Neural progenitor cell (in vitro differentiated cells): ENCODE measurements at regions not wholly inside any gene's neighbourhood (a gene's known extent, or its start where the extent isn't known, plus 50 kb on each side); places are given as distances from the start of the nearest gene placed in this dataset.

Source experiments
- CTCF ChIP-seq: fragments of 200-600 bp; sonication (generic); IDR thresholded peaks from 2 replicates; pipeline ENCODE4 v1.5.1; 2017; ENCODE audit warnings: antibody characterized with exemption, mild to moderate bottlenecking
- EZH2 ChIP-seq: fragments of 200-600 bp; sonication (generic); IDR thresholded peaks from 2 replicates; pipeline ENCODE4 v1.6.1; 2017; ENCODE audit warnings: antibody characterized with exemption, mild to moderate bottlenecking, moderate library complexity
- EZH2phosphoT487 ChIP-seq: fragments of 200-600 bp; sonication (generic); IDR thresholded peaks from 2 replicates; pipeline ENCODE4 v1.6.1; 2017; ENCODE audit warnings: antibody characterized with exemption

GRCh38 chr15:96041982-96042733 is 288.3 kb upstream of the NR2F2 start:
- TF ChIP-seq CTCF, result no peak
- TF ChIP-seq EZH2, result no peak
- no peak for TF ChIP-seq EZH2phosphoT487
